ENCODE measurements at regions not wholly inside any gene's neighbourhood (a gene's known extent, or its start where the extent isn't known, plus 50 kb on each side); places are given as distances from the start of the nearest gene placed in this dataset.

DNA sequence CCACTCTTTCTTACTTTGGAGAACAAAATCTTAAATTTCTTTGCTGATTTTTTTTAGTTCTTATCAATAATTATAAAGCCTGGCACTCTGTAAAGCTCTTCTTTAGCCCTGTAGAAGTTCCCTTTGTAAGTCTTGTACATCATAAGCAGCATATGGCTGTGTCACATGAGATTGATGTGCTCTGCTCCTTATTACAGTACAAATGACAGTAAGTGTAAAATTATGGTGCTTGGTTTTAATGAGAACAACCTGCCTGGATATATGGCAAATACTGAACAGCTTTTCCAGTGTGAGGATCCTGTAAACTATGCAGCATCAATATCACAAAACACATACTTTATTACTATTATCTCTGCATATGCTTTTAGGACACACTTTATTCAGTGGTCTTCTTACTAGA is 145.9 kb upstream of the GNPDA2 start:
- Histone ChIP-seq H3K27ac (ENCODE audit: insufficient read depth, low read depth, low read length) (no peak overlapping the region), H3K4me2 (ENCODE audit: insufficient read depth, low read length) (no peak overlapping the region), H4K20me1 (replicated peaks; ENCODE audit: control insufficient read depth, extremely low read depth, insufficient read depth, low read length) (no peaks in the 10 kb centered on the region), H3K9ac (replicated peaks; ENCODE audit: extremely low read depth, insufficient read depth, low read length) (no peak overlapping the region), H2AFZ (ENCODE audit: low read depth, low read length) (no peak overlapping the region), H3K36me3 (ENCODE audit: control insufficient read depth in 2 of 2, extremely low read depth in 1 of 2, insufficient read depth in 2 of 2, low read length in 2 of 2) (no peaks in the 10 kb centered on the region), H3K79me2 (ENCODE audit: control insufficient read depth, insufficient read depth, low read length) (no peaks in the 10 kb centered on the region), H3K9me1 (replicated peaks; ENCODE audit: control insufficient read depth, extremely low read depth, insufficient read depth, low read length) (no peaks in the 10 kb centered on the region), H3K4me1 (ENCODE audit: control insufficient read depth, extremely low read depth, insufficient read depth, low read length) (no peaks in the 10 kb centered on the region), H3K9me3 (replicated peaks; ENCODE audit: control insufficient read depth, insufficient read depth, low read length) (peaks cover 6% of the 10 kb centered on the region), H3K27me3 (ENCODE audit: control insufficient read depth in 2 of 2, insufficient read depth in 2 of 2, low read length in 2 of 2) (no peaks in the 10 kb centered on the region), H3K4me3 (replicated peaks in 1 of 3; ENCODE audit: insufficient read depth in 1 of 3, low read depth in 1 of 3, low read length in 3 of 3) (no peak overlapping the region)
- CTCF ChIA-PET: no interaction called here
- intact Hi-C loops (cut with micrococcal nuclease): no loop called here
- DNase-seq (ENCODE audit: low read depth, low spot score): no peak
- POLR2A ChIA-PET: no interaction called here
- TF ChIP-seq FOS (IDR thresholded peaks at IDR 0.05; ENCODE audit: borderline replicate concordance, insufficient read depth, low read length) (no peak), POLR2A (IDR thresholded peaks at IDR 0.05; ENCODE audit: low read depth, low read length) (no peak), JUN (IDR thresholded peaks at IDR 0.05; ENCODE audit: borderline replicate concordance, insufficient read depth, insufficient read length, low read depth) (no peak)
- BruUV-seq (replicated peaks): no TSS peak
- FAIRE-seq: no peak
- dilution Hi-C loops (cut with MboI; ENCODE audit: extremely low pct_ligation_motif_present, low sequenced_read_pairs): no loop called here

DNA sequence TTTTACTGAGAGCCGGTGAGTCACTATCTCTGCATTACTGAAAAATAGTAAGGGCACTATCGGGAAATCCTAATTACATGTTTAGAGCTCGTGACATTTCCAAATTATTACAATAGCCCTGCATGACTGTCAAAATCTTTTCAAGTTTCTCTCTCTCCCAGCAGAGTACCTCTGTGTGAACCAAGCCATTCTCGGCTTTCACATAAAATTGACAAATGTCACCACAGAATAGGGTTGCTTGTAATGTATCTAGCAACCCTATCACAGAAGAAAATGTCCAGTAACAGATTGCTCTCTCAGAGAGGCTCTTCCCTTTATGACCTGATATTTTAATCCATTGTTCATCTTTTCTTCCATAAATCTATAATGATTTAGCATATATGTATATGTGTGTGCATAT is 144.8 kb upstream of the GNPDA2 start:
- no peak overlapping the region for H3K4me2 ChIP-seq (ENCODE audit: insufficient read depth, low read length)
- CTCF ChIA-PET: no interaction called here
- H3K36me3 ChIP-seq (ENCODE audit: control insufficient read depth in 2 of 2, extremely low read depth in 1 of 2, insufficient read depth in 2 of 2, low read length in 2 of 2): no peaks in the 10 kb centered on the region
- BruUV-seq (replicated peaks): no TSS peak
- POLR2A ChIA-PET: no interaction called here
- TF ChIP-seq FOS (IDR thresholded peaks at IDR 0.05; ENCODE audit: borderline replicate concordance, insufficient read depth, low read length): no peak
- H3K4me1 ChIP-seq (ENCODE audit: control insufficient read depth, extremely low read depth, insufficient read depth, low read length): no peaks in the 10 kb centered on the region
- H3K9ac ChIP-seq (replicated peaks; ENCODE audit: extremely low read depth, insufficient read depth, low read length): no peak overlapping the region
- no peak overlapping the region for H2AFZ ChIP-seq (ENCODE audit: low read depth, low read length)
- no peaks in the 10 kb centered on the region for H3K79me2 ChIP-seq (ENCODE audit: control insufficient read depth, insufficient read depth, low read length)
- H3K9me1 ChIP-seq (replicated peaks; ENCODE audit: control insufficient read depth, extremely low read depth, insufficient read depth, low read length): no peaks in the 10 kb centered on the region
- FAIRE-seq: no peak
- no peak overlapping the region for H3K4me3 ChIP-seq (replicated peaks in 1 of 3; ENCODE audit: insufficient read depth in 1 of 3, low read depth in 1 of 3, low read length in 3 of 3)
- intact Hi-C loops (cut with micrococcal nuclease): no loop called here
- no peak overlapping the region for H3K27ac ChIP-seq (ENCODE audit: insufficient read depth, low read depth, low read length)
- dilution Hi-C loops (cut with MboI; ENCODE audit: extremely low pct_ligation_motif_present, low sequenced_read_pairs): no loop called here
- no peaks in the 10 kb centered on the region for H3K27me3 ChIP-seq (ENCODE audit: control insufficient read depth in 2 of 2, insufficient read depth in 2 of 2, low read length in 2 of 2)
- H3K9me3 ChIP-seq (replicated peaks; ENCODE audit: control insufficient read depth, insufficient read depth, low read length): peaks cover 6% of the 10 kb centered on the region
- H4K20me1 ChIP-seq (replicated peaks; ENCODE audit: control insufficient read depth, extremely low read depth, insufficient read depth, low read length): no peaks in the 10 kb centered on the region
- no peak for DNase-seq (ENCODE audit: low read depth, low spot score)

All from endothelial cell of umbilical vein (primary cell).